Activated CD8-positive, alpha-beta T cell treated with anti-CD3 and anti-CD28 coated beads, Interleukin-2, amount 10 ng/mL, durations not matched to agents 7 days and 5 days (primary cell): ENCODE measurements at regions not wholly inside any gene's neighbourhood (a gene's known extent, or its start where the extent isn't known, plus 50 kb on each side); places are given as distances from the start of the nearest gene placed in this dataset.

Experiments
- ATAC-seq: fragments of 150-1000 bp; cut with Tn5 transposase; one replicate; pipeline ENCODE4 v1.10.0; 2021; ENCODE audit warnings: moderate library complexity
- CTCF ChIA-PET: fragments of 350-600 bp; sonication (Branson Sonifier 250); formaldehyde crosslinking; loops from one replicate; lab custom pipeline; 2021; ENCODE audit warnings: antibody characterized with exemption; lab: Charles Lee
- POLR2A ChIA-PET: fragments of 350-600 bp; sonication (Branson Sonifier 250); formaldehyde crosslinking; loops from one replicate; lab custom pipeline; 2021; ENCODE audit warnings: antibody characterized with exemption; lab: Charles Lee
- DNase-seq: peaks from one replicate; pipeline ENCODE4 v3.0.0-alpha.2; 2020
- H3K27ac Mint-ChIP-seq: one replicate; pipeline ENCODE4 v1.8.0; 2021; ENCODE audit warnings: mild to moderate bottlenecking, mixed read lengths
- H3K27me3 Mint-ChIP-seq: one replicate; pipeline ENCODE4 v1.8.0; 2021; ENCODE audit warnings: low read depth, mixed read lengths
- H3K36me3 Mint-ChIP-seq: one replicate; pipeline ENCODE4 v1.8.0; 2021; ENCODE audit warnings: low read depth, mixed read lengths
- H3K4me1 Mint-ChIP-seq: one replicate; pipeline ENCODE4 v1.8.0; 2021; ENCODE audit warnings: low read depth, mixed read lengths
- H3K4me3 Mint-ChIP-seq: one replicate; pipeline ENCODE4 v1.8.0; 2021; ENCODE audit warnings: mild to moderate bottlenecking, mixed read lengths
- H3K9me3 Mint-ChIP-seq: one replicate; pipeline ENCODE4 v1.8.0; 2022; ENCODE audit warnings: mixed read lengths; ENCODE audit not compliant: insufficient read depth

GRCh38 chr16:17572145-17572544, 101.4 kb upstream of the XYLT1 start:
- CTCF ChIA-PET: interaction anchor here (4.7 kb wide), 1 partner anchor 7 kb away, joined by 31 read pairs; no protein-coding TSS in a partner anchor

DNA sequence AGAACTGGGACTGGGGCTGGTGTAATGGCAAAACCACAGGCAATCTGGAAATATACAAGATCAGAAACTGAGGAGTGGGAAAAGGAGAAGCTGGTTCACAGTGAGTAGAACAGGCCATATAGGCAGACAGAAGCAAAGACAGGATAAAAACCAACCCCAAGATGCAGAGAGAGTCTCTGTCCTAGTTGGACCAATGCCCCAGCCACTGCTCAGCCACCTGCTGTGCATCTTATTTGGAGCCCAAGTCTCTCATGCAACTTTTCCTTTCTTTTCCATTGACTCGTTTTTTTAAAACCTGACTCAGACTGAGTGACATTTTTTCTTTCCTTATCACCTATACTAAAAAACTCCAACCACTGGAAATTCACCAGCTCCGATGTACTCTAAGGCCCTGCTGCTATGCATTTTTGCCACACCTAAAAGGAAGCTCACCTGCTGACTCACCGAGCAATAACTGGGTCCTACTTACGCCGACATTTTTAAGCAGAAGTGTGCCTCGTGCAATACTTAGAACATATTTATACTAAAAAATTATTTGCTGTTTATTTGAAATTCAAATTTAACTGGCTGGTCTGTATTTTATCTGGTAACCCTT, 100.8 kb upstream of the XYLT1 start:
- ChIA-PET CTCF (interaction anchor here (4.7 kb wide), 1 partner anchor 8 kb away, joined by 31 read pairs; no protein-coding TSS in a partner anchor), POLR2A (no interaction called here)
- Mint-ChIP-seq H3K4me1 (no peaks in the 10 kb centered on the region), H3K9me3 (no peaks in the 10 kb centered on the region), H3K4me3 (no peak overlapping the region), H3K27me3 (peaks cover 7% of the 10 kb centered on the region), H3K36me3 (no peaks in the 10 kb centered on the region), H3K27ac (no peak overlapping the region)
- ATAC-seq (no peak), DNase-seq (no peak)

More at GRCh38 chr16:17572145-17572544, 101.4 kb upstream of the XYLT1 start:
- ATAC-seq (no peak), DNase-seq (no peak)
- no peaks in the 10 kb centered on the region for H3K4me1 Mint-ChIP-seq
- POLR2A ChIA-PET: no interaction called here
- no peaks in the 10 kb centered on the region for H3K9me3 Mint-ChIP-seq
- no peak overlapping the region for H3K4me3 Mint-ChIP-seq
- peaks cover 6% of the 10 kb centered on the region for H3K27me3 Mint-ChIP-seq
- H3K36me3 Mint-ChIP-seq: no peaks in the 10 kb centered on the region
- no peak overlapping the region for H3K27ac Mint-ChIP-seq

DNA sequence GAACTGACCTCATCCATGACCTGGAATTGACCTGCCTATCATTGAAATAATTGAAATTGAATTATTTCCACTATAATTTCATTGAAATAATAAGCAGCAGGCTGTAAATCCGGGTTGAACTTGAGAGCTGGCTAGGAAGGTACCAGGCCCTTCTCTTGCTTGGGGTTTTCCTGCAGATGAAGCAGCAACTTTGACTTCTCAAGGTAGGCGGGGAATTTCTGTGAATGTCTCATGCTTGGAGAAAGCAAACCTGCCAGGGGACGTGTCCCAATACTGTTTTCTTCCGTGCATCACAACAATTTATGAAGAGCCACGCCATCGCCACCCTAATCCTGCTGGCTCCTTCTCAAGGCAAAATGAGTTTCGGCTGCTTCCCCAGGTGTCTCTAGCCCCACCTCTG, 97.5 kb upstream of the XYLT1 start:
- H3K4me1 Mint-ChIP-seq: no peaks in the 10 kb centered on the region
- ChIA-PET POLR2A (no interaction called here), CTCF (interaction anchor here (4.7 kb wide), 1 partner anchor 11 kb away, joined by 31 read pairs; no protein-coding TSS in a partner anchor)
- H3K27me3 Mint-ChIP-seq: peaks cover 8% of the 10 kb centered on the region
- DNase-seq (no peak), ATAC-seq (no peak)
- no peak overlapping the region for H3K4me3 Mint-ChIP-seq
- no peaks in the 10 kb centered on the region for H3K36me3 Mint-ChIP-seq
- H3K27ac Mint-ChIP-seq: no peak overlapping the region
- no peaks in the 10 kb centered on the region for H3K9me3 Mint-ChIP-seq

DNA sequence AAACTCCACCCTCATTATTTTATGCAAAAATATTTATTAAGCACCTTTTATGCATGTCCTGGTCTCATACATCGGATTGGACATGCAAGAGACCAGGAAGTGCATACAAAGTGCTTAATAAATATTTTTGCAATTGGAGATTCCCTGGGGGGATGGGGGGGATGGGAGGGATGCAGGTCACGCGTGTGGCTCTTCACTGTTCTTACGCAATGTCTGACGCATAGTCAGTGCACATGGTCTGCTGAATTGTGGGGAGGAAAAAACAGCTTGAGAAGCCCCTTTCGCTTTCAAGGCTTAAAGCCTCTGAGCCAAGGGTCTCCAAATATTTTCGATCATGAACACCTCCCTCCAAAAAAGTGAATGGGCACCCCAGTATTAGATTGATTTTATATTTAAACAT, 96.7 kb upstream of the XYLT1 start:
- no peak overlapping the region for H3K27ac Mint-ChIP-seq
- CTCF ChIA-PET: interaction anchor here (4.7 kb wide), 1 partner anchor 12 kb away, joined by 31 read pairs; no protein-coding TSS in a partner anchor
- no peaks in the 10 kb centered on the region for H3K9me3 Mint-ChIP-seq

DNA sequence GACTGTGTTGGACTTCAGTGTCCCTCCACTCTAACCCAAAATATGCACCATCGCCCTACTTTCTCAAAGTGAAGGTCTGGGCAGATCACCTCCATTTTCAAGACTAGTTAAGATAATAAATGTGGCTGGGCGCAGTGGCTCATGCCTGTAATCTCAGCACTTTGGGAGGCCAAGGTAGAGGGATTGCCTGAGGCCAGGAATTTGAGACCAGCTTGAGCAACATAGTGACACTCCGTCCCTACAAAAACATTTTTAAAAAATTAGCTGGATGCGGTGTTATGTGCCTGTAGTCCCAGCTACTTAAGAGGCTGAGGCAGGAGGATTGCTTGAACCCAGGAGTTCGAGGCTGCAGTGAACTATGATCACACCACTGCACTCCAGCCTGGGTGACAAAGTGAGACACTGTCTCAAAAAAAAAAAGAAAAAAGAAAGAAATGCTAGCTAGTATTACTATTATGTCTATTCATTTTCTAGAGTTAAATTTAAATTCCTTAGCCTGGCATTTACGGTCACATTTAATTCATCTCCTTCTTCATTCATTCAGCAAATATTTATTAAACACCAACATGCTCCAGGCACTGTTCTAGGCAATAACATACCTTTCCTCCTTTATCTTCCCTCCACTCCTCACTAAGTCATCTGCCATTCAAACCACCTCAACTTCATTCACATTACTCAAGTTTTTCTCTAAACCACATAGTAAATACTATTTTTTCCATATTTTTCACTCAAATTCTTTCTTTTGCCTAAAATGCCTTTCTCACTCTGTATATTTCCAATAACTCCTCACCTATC, 96.1 kb upstream of the XYLT1 start:
- DNase-seq (no peak), ATAC-seq (no peak)
- ChIA-PET CTCF (interaction anchor here (1.1 to 1.3 kb wide), 2 partner anchors 9 to 12 kb away, joined by 4 read pairs; no protein-coding TSS in a partner anchor), POLR2A (no interaction called here)
- H3K27me3 Mint-ChIP-seq: peaks cover 6% of the 10 kb centered on the region
- H3K4me1 Mint-ChIP-seq: no peaks in the 10 kb centered on the region
- no peak overlapping the region for H3K27ac Mint-ChIP-seq
- no peaks in the 10 kb centered on the region for H3K9me3 Mint-ChIP-seq
- H3K4me3 Mint-ChIP-seq: no peak overlapping the region
- H3K36me3 Mint-ChIP-seq: no peaks in the 10 kb centered on the region

More for the DNA sequence above, 96.7 kb upstream of the XYLT1 start:
- peaks cover 8% of the 10 kb centered on the region for H3K27me3 Mint-ChIP-seq
- POLR2A ChIA-PET: no interaction called here
- ATAC-seq: no peak
- no peak for DNase-seq
- H3K4me1 Mint-ChIP-seq: no peaks in the 10 kb centered on the region
- H3K4me3 Mint-ChIP-seq: no peak overlapping the region
- H3K36me3 Mint-ChIP-seq: no peaks in the 10 kb centered on the region

GRCh38 chr16:17566075-17566474, 95.3 kb upstream of the XYLT1 start:
- H3K9me3 Mint-ChIP-seq: no peaks in the 10 kb centered on the region
- no peaks in the 10 kb centered on the region for H3K36me3 Mint-ChIP-seq
- no peak overlapping the region for H3K4me3 Mint-ChIP-seq
- no peak overlapping the region for H3K27ac Mint-ChIP-seq
- H3K27me3 Mint-ChIP-seq: peaks cover 6% of the 10 kb centered on the region
- ChIA-PET POLR2A (no interaction called here), CTCF (interaction anchor here (0.8 to 1.3 kb wide), 3 partner anchors 9 to 13 kb away, joined by 3 to 4 read pairs (median 4); no protein-coding TSS in a partner anchor)
- ATAC-seq: no peak
- no peak for DNase-seq
- no peaks in the 10 kb centered on the region for H3K4me1 Mint-ChIP-seq

DNA sequence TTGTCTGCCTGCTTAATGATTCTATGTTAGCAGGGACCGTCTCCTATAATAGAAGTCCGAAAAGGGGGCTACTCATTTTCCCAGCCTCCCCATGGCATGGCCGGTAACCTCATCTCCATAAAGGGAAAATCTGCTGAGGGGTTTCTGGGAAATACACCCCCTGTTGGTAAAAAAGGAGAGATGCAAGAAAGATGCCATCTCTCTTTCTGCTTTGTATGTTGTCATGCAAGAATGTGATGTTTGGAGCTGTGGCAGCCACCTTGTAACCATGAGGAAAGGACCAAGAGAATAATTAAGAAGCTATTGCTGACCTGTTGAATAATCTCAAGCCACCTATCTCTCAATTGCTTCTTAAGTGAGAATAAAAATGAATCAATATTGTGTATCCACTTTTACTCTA, 94.8 kb upstream of the XYLT1 start:
- POLR2A ChIA-PET: no interaction called here
- Mint-ChIP-seq H3K9me3 (no peaks in the 10 kb centered on the region), H3K36me3 (no peaks in the 10 kb centered on the region), H3K4me1 (no peaks in the 10 kb centered on the region), H3K4me3 (no peak overlapping the region), H3K27me3 (peaks cover 6% of the 10 kb centered on the region), H3K27ac (no peak overlapping the region)
- no peak for DNase-seq
- CTCF ChIA-PET: interaction anchor here (0.8 to 1.3 kb wide), 3 partner anchors 8 to 13 kb away, joined by 3 to 4 read pairs (median 4); no protein-coding TSS in a partner anchor
- no peak for ATAC-seq

- peaks cover 6% of the 10 kb centered on the region for H3K27me3 Mint-ChIP-seq
- ChIA-PET POLR2A (no interaction called here), CTCF (no interaction called here)
- no peak for ATAC-seq
- H3K9me3 Mint-ChIP-seq: no peaks in the 10 kb centered on the region
- H3K27ac Mint-ChIP-seq: no peak overlapping the region
- H3K4me3 Mint-ChIP-seq: no peak overlapping the region
- DNase-seq: no peak
- no peaks in the 10 kb centered on the region for H3K36me3 Mint-ChIP-seq
- H3K4me1 Mint-ChIP-seq: no peaks in the 10 kb centered on the region
Measured at GRCh38 chr16:17564856-17565255, 94.1 kb upstream of the XYLT1 start.

GRCh38 chr16:17563323-17564091, 92.7 kb upstream of the XYLT1 start:
- no peak overlapping the region for H3K4me3 Mint-ChIP-seq

DNA sequence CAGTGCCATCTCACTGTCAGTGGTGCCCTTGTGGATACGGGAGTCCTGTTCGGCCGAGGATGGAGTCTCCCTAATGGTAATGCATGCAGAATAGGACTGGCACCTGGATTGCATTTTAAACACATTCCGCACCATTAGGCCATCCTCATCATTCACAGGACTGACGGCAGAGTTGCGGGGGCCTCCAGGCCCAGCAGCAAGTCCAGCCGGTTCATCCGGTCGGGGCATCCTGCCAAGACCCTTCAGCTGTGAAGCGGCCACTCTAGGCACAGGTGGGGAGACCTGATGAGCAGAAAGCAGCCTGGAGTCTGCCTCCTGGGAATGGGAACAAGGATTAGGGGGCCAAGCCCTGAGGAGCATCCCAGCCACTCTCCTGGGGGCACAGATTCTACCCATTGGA, 90.3 kb upstream of the XYLT1 start:
- Mint-ChIP-seq H3K9me3 (no peaks in the 10 kb centered on the region), H3K4me3 (no peak overlapping the region), H3K36me3 (no peaks in the 10 kb centered on the region), H3K4me1 (no peaks in the 10 kb centered on the region), H3K27me3 (peaks cover 12% of the 10 kb centered on the region), H3K27ac (no peak overlapping the region)
- ChIA-PET POLR2A (no interaction called here), CTCF (interaction anchor here (3.4 kb wide), 1 partner anchor 18 kb away, joined by 17 read pairs; no protein-coding TSS in a partner anchor)
- ATAC-seq (no peak), DNase-seq (no peak)

More at GRCh38 chr16:17563323-17564091, 92.7 kb upstream of the XYLT1 start:
- Mint-ChIP-seq H3K27me3 (peaks cover 7% of the 10 kb centered on the region), H3K27ac (no peak overlapping the region), H3K9me3 (no peaks in the 10 kb centered on the region), H3K36me3 (no peaks in the 10 kb centered on the region), H3K4me1 (no peaks in the 10 kb centered on the region)
- ChIA-PET CTCF (no interaction called here), POLR2A (no interaction called here)
- ATAC-seq (no peak), DNase-seq (no peak)

- Mint-ChIP-seq H3K36me3 (no peaks in the 10 kb centered on the region), H3K9me3 (no peaks in the 10 kb centered on the region), H3K27ac (no peak overlapping the region), H3K27me3 (peaks cover 12% of the 10 kb centered on the region), H3K4me3 (no peak overlapping the region), H3K4me1 (no peaks in the 10 kb centered on the region)
- DNase-seq: no peak
- ChIA-PET CTCF (interaction anchor here (3.4 kb wide), 1 partner anchor 19 kb away, joined by 17 read pairs; no protein-coding TSS in a partner anchor), POLR2A (no interaction called here)
- ATAC-seq: no peak
Measured at GRCh38 chr16:17560548-17560947, 89.8 kb upstream of the XYLT1 start.
